ENCODE measurements at regions not wholly inside any gene's neighbourhood (a gene's known extent, or its start where the extent isn't known, plus 50 kb on each side); places are given as distances from the start of the nearest gene placed in this dataset.
A peak's percentile ranks its signal among the peaks of the same experiment; 100 is the strongest.

DNA sequence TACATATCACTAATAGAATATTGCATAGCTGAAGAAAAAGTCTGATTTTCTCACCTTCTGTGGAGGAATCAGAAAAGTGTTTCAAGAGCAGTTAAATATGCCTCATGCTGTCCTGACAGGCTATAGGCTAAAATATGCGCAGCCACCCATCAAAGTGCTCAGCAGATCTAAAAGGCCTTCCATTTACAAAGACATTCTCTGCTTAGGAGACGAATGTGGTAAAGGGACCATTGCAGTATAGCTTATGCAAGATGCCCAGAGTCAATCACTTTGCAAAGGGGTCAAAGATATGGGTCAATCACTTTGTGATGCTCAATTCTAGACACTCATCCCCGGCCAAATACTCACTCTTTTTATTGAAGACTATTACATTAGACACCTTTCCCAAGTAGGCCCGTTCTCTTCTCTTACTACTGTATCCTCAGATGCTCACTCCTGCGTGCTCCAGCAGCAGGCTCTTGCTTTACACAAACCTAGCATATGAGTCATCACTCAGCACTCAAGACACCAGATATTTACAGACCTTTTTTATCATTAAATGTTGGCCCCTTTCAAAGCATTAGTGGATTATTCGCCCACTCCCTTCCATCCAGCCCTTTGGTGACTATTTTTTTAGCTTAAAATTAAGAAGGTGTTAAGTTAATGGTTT lies 568.2 kb upstream of the CDH18 start:
- no peaks in the 10 kb centered on the region for H3K36me3 ChIP-seq
- intact Hi-C loops (cut with DNase I), result no loop called here
- ATAC-seq, result peak in 1 of 4 donors; percentile 62

DNA sequence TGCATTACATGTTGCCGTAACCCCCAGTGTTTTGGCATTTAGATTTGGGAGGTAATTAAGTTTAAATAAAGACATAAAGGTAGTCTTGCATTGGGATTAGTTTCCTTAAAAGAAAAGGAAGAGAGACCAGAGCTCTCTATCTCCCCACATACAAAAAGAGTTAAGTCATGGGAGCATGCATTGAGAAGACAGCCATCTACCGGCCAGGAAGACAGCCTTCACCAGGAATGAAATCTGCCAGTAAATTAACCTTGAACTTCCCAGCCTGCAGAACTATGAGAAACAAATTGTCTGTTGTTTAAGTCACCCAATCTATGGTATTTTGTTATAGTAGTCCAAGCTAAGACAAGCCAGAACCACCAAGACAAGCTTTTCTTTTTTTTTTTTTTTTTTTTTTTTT lies 567.0 kb upstream of the CDH18 start:
- H3K27me3 ChIP-seq, result no peaks in the 10 kb centered on the region
- FAIRE-seq (no peak), DNase-seq (no peak), ATAC-seq (no peak)
- WGBS, 2 donors, result 51 to 52% methylated on average over 2 of the region's 2 CpGs
- H3K4me1 ChIP-seq, result no peaks in the 10 kb centered on the region
- no peak overlapping the region for H3K4me3 ChIP-seq
- intact Hi-C loops (cut with DNase I), result no loop called here
- TF ChIP-seq, protein P1, sequence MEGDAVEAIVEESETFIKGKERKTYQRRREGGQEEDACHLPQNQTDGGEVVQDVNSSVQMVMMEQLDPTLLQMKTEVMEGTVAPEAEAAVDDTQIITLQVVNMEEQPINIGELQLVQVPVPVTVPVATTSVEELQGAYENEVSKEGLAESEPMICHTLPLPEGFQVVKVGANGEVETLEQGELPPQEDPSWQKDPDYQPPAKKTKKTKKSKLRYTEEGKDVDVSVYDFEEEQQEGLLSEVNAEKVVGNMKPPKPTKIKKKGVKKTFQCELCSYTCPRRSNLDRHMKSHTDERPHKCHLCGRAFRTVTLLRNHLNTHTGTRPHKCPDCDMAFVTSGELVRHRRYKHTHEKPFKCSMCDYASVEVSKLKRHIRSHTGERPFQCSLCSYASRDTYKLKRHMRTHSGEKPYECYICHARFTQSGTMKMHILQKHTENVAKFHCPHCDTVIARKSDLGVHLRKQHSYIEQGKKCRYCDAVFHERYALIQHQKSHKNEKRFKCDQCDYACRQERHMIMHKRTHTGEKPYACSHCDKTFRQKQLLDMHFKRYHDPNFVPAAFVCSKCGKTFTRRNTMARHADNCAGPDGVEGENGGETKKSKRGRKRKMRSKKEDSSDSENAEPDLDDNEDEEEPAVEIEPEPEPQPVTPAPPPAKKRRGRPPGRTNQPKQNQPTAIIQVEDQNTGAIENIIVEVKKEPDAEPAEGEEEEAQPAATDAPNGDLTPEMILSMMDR (IDR thresholded peaks at IDR 0.05), result no peak
- no peak overlapping the region for H3K27ac ChIP-seq
- H3K9me3 ChIP-seq, result no peaks in the 10 kb centered on the region
- H3K36me3 ChIP-seq, result no peaks in the 10 kb centered on the region

More for the DNA sequence above, 568.2 kb upstream of the CDH18 start:
- Histone ChIP-seq H3K27me3 (no peaks in the 10 kb centered on the region), H3K9me3 (no peaks in the 10 kb centered on the region), H3K4me3 (no peak overlapping the region), H3K27ac (no peak overlapping the region), H3K4me1 (no peaks in the 10 kb centered on the region)
- DNase-seq (no peak), FAIRE-seq (no peak)
- TF ChIP-seq, protein P1 (IDR thresholded peaks at IDR 0.05), result no peak
- WGBS, 2 donors, result 76 to 85% methylated on average over 6 of the region's 6 CpGs

DNA sequence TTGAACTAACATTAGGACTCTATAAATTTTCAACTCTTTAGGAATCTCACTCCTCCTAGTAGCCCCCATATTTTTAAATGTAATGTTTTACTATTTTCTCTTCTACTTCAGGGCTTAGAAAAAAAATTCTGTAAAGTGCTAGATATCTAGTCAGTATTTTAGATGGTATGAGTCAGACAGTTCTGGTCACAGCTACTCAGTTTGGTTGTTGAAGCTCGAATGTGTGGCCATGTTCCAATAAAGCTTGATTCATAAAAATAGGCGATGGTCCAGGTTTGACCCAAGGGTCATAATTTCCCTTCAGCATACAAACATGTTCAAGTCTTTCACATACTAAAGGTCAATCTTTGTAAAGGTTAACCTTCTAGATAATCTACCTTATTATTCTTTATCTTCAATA lies 566.0 kb upstream of the CDH18 start:
- FAIRE-seq (no peak), ATAC-seq (no peak), DNase-seq (no peak)
- intact Hi-C loops (cut with DNase I), result no loop called here
- Histone ChIP-seq H3K27ac (no peak overlapping the region), H3K9me3 (no peaks in the 10 kb centered on the region), H3K36me3 (no peaks in the 10 kb centered on the region), H3K27me3 (no peaks in the 10 kb centered on the region), H3K4me3 (no peak overlapping the region), H3K4me1 (no peaks in the 10 kb centered on the region)
- WGBS, 2 donors, result 47 to 68% methylated on average over 2 of the region's 2 CpGs
- TF ChIP-seq, protein P1 (IDR thresholded peaks at IDR 0.05), result no peak

DNA sequence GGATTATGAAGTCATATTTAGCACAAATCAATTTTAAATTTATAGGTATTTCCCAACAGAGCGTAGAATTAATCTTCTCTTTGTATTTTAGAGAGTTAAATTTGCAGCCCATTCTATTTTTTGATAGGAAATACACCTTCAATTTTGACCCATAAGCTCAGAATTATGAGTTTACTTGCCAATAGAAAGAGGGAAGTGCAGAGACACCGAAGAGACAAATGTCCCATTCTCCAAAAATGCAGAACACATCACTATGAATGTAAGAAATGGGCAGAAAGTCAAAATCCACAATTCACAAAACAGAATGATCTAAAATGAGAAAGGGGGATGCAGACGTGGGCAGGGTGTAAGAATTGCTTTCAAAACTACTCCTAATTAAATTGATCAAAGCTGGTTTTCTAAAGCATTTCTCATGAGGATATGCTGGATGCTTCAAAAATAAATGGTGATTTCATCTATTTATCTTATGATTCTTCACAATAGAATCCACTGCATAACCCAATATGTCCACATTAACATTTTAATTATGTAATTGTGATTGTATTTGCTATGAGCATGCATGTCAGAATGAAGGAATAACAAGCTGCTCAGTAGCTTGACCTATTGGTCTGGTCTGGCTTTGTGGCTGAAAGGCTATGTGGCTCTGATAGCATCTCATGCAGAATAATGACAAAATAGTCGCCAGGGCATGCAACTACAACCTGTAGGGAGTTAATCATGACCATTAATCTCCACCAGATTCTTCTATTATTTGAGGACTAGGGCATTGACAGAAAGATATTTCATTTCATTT lies 550.1 kb upstream of the CDH18 start:
- DNase-seq (no peak), FAIRE-seq (no peak), ATAC-seq (no peak)
- Histone ChIP-seq H3K27ac (no peak overlapping the region), H3K27me3 (no peaks in the 10 kb centered on the region), H3K4me3 (no peak overlapping the region), H3K9me3 (no peaks in the 10 kb centered on the region), H3K36me3 (no peaks in the 10 kb centered on the region), H3K4me1 (no peaks in the 10 kb centered on the region)
- TF ChIP-seq, protein P1 (IDR thresholded peaks at IDR 0.05), result no peak
- WGBS, 2 donors, result 85 to 92% methylated on average over 4 of the region's 4 CpGs
- intact Hi-C loops (cut with DNase I), result no loop called here

DNA sequence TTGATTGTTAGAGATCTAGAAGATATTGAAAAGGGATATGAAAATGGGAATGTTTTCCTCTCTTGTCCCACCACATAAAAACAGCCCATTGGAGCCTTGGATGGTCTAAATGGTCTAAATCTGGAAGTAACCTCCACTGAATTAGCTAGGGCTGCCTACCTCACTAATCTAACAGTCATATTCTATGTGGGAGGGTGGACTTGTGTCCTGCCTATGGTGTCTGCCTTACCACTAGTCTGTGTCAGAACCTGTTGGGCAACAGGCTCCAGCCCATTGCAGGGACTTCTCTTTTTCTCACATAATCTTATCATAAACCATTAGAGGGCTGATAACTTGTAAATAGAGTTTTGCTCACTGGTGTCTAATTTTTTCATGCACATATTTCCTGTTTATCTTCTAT lies 548.8 kb upstream of the CDH18 start:
- Histone ChIP-seq H3K27ac (no peak overlapping the region), H3K36me3 (no peaks in the 10 kb centered on the region), H3K27me3 (no peaks in the 10 kb centered on the region), H3K4me3 (no peak overlapping the region), H3K9me3 (no peaks in the 10 kb centered on the region), H3K4me1 (no peaks in the 10 kb centered on the region)
- DNase-seq (no peak), ATAC-seq (peak in 1 of 4 donors; percentile 40), FAIRE-seq (no peak)
- TF ChIP-seq, protein P1 (IDR thresholded peaks at IDR 0.05), result no peak
- intact Hi-C loops (cut with DNase I), result no loop called here
